ENCODE measurements at regions not wholly inside any gene's neighbourhood (a gene's known extent, or its start where the extent isn't known, plus 50 kb on each side); places are given as distances from the start of the nearest gene placed in this dataset.

GRCh38 chr11:92692826-92693546, 276.5 kb upstream of the MTNR1B start:
- no peaks in the 10 kb centered on the region for H3F3A ChIP-seq (ENCODE audit: insufficient read depth, low read length, poor library complexity, severe bottlenecking)
- H3K27ac ChIP-seq (ENCODE audit: low read length), result no peak overlapping the region
- no peaks in the 10 kb centered on the region for H3K36me3 ChIP-seq (ENCODE audit: insufficient read depth, low read length)
- TF ChIP-seq POLR2AphosphoS5 (IDR thresholded peaks at IDR 0.05), result no peak
- TF ChIP-seq SMC3 (conservative IDR thresholded peaks at IDR 0.05; ENCODE audit: poor library complexity), result no peak
- no peak for TF ChIP-seq TAF1 (IDR thresholded peaks at IDR 0.05; ENCODE audit: low read depth)
- no peak for TF ChIP-seq EZH2 (IDR thresholded peaks at IDR 0.05; ENCODE audit: borderline replicate concordance, insufficient read depth, low read length, poor library complexity, severe bottlenecking)
- no peak for TF ChIP-seq MXI1 (conservative IDR thresholded peaks at IDR 0.05; ENCODE audit: poor library complexity, severe bottlenecking)
- TF ChIP-seq RAD21 (conservative IDR thresholded peaks at IDR 0.05), result no peak
- no peak for TF ChIP-seq EP300 (conservative IDR thresholded peaks at IDR 0.05; ENCODE audit: poor library complexity, severe bottlenecking)
- TF ChIP-seq, protein P1, sequence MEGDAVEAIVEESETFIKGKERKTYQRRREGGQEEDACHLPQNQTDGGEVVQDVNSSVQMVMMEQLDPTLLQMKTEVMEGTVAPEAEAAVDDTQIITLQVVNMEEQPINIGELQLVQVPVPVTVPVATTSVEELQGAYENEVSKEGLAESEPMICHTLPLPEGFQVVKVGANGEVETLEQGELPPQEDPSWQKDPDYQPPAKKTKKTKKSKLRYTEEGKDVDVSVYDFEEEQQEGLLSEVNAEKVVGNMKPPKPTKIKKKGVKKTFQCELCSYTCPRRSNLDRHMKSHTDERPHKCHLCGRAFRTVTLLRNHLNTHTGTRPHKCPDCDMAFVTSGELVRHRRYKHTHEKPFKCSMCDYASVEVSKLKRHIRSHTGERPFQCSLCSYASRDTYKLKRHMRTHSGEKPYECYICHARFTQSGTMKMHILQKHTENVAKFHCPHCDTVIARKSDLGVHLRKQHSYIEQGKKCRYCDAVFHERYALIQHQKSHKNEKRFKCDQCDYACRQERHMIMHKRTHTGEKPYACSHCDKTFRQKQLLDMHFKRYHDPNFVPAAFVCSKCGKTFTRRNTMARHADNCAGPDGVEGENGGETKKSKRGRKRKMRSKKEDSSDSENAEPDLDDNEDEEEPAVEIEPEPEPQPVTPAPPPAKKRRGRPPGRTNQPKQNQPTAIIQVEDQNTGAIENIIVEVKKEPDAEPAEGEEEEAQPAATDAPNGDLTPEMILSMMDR (IDR thresholded peaks at IDR 0.05; ENCODE audit: poor library complexity, severe bottlenecking), result no peak
- TF ChIP-seq REST (IDR thresholded peaks at IDR 0.05; ENCODE audit: borderline replicate concordance), result no peak
- no peak overlapping the region for H2AFZ ChIP-seq (ENCODE audit: low read depth, low read length)
- H3K9me2 ChIP-seq (ENCODE audit: insufficient read depth, low read length), result no peaks in the 10 kb centered on the region
- H3K9ac ChIP-seq (ENCODE audit: low read length), result no peak overlapping the region
- no peaks in the 10 kb centered on the region for H3K9me3 ChIP-seq (ENCODE audit: low read length)
- peaks cover 5% of the 10 kb centered on the region for H3K79me2 ChIP-seq (replicated peaks; ENCODE audit: insufficient read depth, low read length)
- no peaks in the 10 kb centered on the region for H3K27me3 ChIP-seq (ENCODE audit: insufficient read depth, low read depth, low read length)
- no peak overlapping the region for H3K4me2 ChIP-seq (ENCODE audit: low read length)
- no peaks in the 10 kb centered on the region for H4K20me1 ChIP-seq (ENCODE audit: insufficient read depth)
- no peak overlapping the region for H3K4me3 ChIP-seq (ENCODE audit: low read length)

DNA sequence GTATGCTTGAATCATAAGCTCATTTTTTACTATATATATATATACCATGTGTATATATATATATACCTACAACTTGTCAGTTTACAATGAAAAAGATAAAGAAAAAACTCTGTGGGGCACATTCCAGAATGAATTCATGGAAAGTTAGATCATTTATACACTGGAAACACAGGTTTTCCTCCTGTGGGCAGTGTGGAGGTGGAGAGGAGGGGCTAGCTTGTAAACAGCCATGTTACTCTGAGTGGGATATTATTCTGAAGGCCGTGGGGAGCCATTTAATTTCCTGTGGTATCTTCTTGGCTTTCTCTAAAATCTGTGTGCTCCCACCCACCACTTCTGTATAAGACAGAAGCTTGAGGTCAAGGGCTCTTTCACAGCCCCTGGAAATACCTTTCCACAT, 273.4 kb upstream of the MTNR1B start:
- Histone ChIP-seq H3K79me2 (replicated peaks; ENCODE audit: insufficient read depth, low read length) (no peaks in the 10 kb centered on the region), H4K20me1 (ENCODE audit: insufficient read depth) (no peaks in the 10 kb centered on the region), H3K4me3 (ENCODE audit: low read length) (no peak overlapping the region), H3K9me2 (ENCODE audit: insufficient read depth, low read length) (no peaks in the 10 kb centered on the region), H3F3A (ENCODE audit: insufficient read depth, low read length, poor library complexity, severe bottlenecking) (no peaks in the 10 kb centered on the region), H3K9ac (ENCODE audit: low read length) (no peak overlapping the region), H2AFZ (ENCODE audit: low read depth, low read length) (no peak overlapping the region), H3K9me3 (ENCODE audit: low read length) (no peaks in the 10 kb centered on the region), H3K27me3 (ENCODE audit: insufficient read depth, low read depth, low read length) (no peaks in the 10 kb centered on the region), H3K4me2 (ENCODE audit: low read length) (no peak overlapping the region), H3K27ac (ENCODE audit: low read length) (no peak overlapping the region), H3K36me3 (ENCODE audit: insufficient read depth, low read length) (peaks cover 4% of the 10 kb centered on the region)
- TF ChIP-seq TAF1 (IDR thresholded peaks at IDR 0.05; ENCODE audit: low read depth), result no peak
- TF ChIP-seq, protein P1 (IDR thresholded peaks at IDR 0.05; ENCODE audit: poor library complexity, severe bottlenecking), result no peak
- TF ChIP-seq RAD21 (conservative IDR thresholded peaks at IDR 0.05), result no peak
- TF ChIP-seq SMC3 (conservative IDR thresholded peaks at IDR 0.05; ENCODE audit: poor library complexity), result no peak
- TF ChIP-seq EZH2 (IDR thresholded peaks at IDR 0.05; ENCODE audit: borderline replicate concordance, insufficient read depth, low read length, poor library complexity, severe bottlenecking), result no peak

Data from neural cell (in vitro differentiated cells).